Activated CD8-positive, alpha-beta T cell treated with anti-CD3 and anti-CD28 coated beads for 36 hours (primary cell): ENCODE measurements at regions not wholly inside any gene's neighbourhood (a gene's known extent, or its start where the extent isn't known, plus 50 kb on each side); places are given as distances from the start of the nearest gene placed in this dataset.
"Not testable (repeated sequence)": the region's sequence is repeated elsewhere in the genome, so short reads cannot be mapped to it uniquely, and the experiment has no call there.

ENCODE experiments used
- ATAC-seq: fragments of 200-7000 bp; cut with Tn5 transposase; one replicate; pipeline ENCODE4 v1.10.0; 2021; ENCODE audit warnings: mild to moderate bottlenecking, moderate library complexity
- CTCF ChIA-PET: fragments of 350-600 bp; sonication (Branson Sonifier 250); formaldehyde crosslinking; loops from one replicate; lab custom pipeline; 2021; ENCODE audit warnings: antibody characterized with exemption; lab: Charles Lee
- POLR2A ChIA-PET: fragments of 350-600 bp; sonication (Branson Sonifier 250); formaldehyde crosslinking; loops from one replicate; lab custom pipeline; 2021; ENCODE audit warnings: antibody characterized with exemption; lab: Charles Lee
- DNase-seq: peaks from one replicate; pipeline ENCODE4 v3.0.0-alpha.2; 2020
- H3K27ac Mint-ChIP-seq: one replicate; pipeline ENCODE4 v1.8.0; 2021; ENCODE audit warnings: mild to moderate bottlenecking, mixed read lengths
- H3K27me3 Mint-ChIP-seq: one replicate; pipeline ENCODE4 v1.8.0; 2021; ENCODE audit warnings: mixed read lengths
- H3K36me3 Mint-ChIP-seq: one replicate; pipeline ENCODE4 v1.8.0; 2021; ENCODE audit warnings: low read depth, mixed read lengths
- H3K4me1 Mint-ChIP-seq: one replicate; pipeline ENCODE4 v1.8.0; 2021; ENCODE audit warnings: low read depth, mixed read lengths
- H3K4me3 Mint-ChIP-seq: one replicate; pipeline ENCODE4 v1.8.0; 2021; ENCODE audit warnings: mild to moderate bottlenecking, moderate library complexity, mixed read lengths
- H3K9me3 Mint-ChIP-seq: one replicate; pipeline ENCODE4 v1.8.0; 2021; ENCODE audit warnings: mixed read lengths
- intact Hi-C: fragments of 100-400 bp; cut with micrococcal nuclease; formaldehyde crosslinking; loops from one replicate; pipeline ENCODE4 v1.10.0; 2022
- TF ChIP-seq, protein P1 (sequence below): fragments of 200-600 bp; IDR thresholded peaks from one replicate; pipeline ENCODE4 v1.8.0; 2022; ENCODE audit warnings: antibody characterized with exemption, mild to moderate bottlenecking

DNA sequence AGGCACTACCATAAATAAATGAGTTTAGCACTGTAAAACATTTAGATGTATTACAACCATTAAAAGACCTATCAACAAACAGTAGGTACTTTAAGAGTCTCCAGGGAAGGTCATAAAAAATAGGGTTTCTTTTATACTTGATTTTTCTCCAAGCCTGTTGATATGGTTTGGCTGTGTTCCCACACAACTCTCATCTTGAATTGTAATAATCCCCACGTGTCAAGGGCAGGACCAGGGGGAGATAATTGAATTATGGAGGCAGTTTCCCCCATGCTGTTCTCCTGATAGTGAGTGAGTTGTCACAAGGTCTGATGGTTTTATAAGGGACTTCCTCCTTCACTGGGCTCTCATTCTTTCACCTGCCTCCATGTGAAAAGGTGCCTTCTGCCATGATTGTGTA, 468.9 kb upstream of the UBE2E2 start:
- ChIA-PET CTCF (no interaction called here), POLR2A (no interaction called here)
- intact Hi-C loops: no loop called here
- Mint-ChIP-seq H3K27me3 (no peaks in the 10 kb centered on the region), H3K4me1 (no peaks in the 10 kb centered on the region), H3K4me3 (no peak overlapping the region), H3K36me3 (no peaks in the 10 kb centered on the region), H3K9me3 (no peaks in the 10 kb centered on the region), H3K27ac (no peak overlapping the region)
- ATAC-seq (no peak), DNase-seq (no peak)
- TF ChIP-seq, protein P1, sequence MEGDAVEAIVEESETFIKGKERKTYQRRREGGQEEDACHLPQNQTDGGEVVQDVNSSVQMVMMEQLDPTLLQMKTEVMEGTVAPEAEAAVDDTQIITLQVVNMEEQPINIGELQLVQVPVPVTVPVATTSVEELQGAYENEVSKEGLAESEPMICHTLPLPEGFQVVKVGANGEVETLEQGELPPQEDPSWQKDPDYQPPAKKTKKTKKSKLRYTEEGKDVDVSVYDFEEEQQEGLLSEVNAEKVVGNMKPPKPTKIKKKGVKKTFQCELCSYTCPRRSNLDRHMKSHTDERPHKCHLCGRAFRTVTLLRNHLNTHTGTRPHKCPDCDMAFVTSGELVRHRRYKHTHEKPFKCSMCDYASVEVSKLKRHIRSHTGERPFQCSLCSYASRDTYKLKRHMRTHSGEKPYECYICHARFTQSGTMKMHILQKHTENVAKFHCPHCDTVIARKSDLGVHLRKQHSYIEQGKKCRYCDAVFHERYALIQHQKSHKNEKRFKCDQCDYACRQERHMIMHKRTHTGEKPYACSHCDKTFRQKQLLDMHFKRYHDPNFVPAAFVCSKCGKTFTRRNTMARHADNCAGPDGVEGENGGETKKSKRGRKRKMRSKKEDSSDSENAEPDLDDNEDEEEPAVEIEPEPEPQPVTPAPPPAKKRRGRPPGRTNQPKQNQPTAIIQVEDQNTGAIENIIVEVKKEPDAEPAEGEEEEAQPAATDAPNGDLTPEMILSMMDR: no peak

DNA sequence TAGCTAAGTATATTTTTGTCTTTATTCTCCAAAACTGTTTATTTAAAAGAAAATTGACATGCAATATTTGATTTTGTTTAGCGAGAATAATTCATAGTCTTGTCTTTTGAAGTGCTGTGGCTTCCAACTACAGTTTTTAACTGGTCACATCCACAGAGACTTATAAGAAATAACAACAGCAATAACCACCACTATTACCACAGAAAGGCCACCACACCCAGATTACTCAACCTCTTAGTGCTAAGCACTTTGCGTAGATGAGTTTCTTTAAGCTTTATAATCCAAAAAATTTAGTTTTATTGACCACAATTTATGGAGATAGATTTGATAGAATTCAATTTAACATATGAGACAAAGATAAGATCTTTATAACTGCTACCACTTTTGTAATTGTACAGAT, 468.4 kb upstream of the UBE2E2 start:
- DNase-seq: no peak
- Mint-ChIP-seq H3K9me3 (no peaks in the 10 kb centered on the region), H3K4me3 (no peak overlapping the region), H3K27me3 (no peaks in the 10 kb centered on the region), H3K36me3 (no peaks in the 10 kb centered on the region), H3K27ac (no peak overlapping the region), H3K4me1 (no peaks in the 10 kb centered on the region)
- CTCF ChIA-PET: no interaction called here
- no peak for ATAC-seq
- TF ChIP-seq, protein P1: no peak
- POLR2A ChIA-PET: no interaction called here
- intact Hi-C loops: no loop called here

DNA sequence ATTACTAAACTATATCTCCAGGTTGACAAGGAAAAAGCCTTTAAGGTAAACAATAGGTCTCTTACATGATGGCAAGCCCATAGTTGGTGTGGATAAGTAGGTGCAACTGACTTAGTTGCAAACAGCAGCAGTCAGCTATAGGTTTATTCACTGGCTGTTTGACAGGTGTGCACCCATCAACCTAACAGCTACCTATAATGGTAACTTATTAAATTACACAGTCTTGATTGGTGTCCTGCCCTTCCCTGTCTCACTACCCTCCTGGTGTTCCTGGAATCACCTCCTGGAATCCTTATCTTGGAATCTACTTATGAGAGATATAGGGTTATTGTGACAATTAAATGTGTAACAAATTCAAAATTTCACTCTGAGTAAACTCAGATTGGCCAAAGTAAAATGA, 467.8 kb upstream of the UBE2E2 start:
- H3K4me1 Mint-ChIP-seq: no peaks in the 10 kb centered on the region
- H3K9me3 Mint-ChIP-seq: no peaks in the 10 kb centered on the region
- H3K36me3 Mint-ChIP-seq: no peaks in the 10 kb centered on the region
- TF ChIP-seq, protein P1: no peak
- ChIA-PET POLR2A (no interaction called here), CTCF (no interaction called here)
- ATAC-seq (no peak), DNase-seq (no peak)
- no peak overlapping the region for H3K4me3 Mint-ChIP-seq
- H3K27me3 Mint-ChIP-seq: no peaks in the 10 kb centered on the region
- no peak overlapping the region for H3K27ac Mint-ChIP-seq
- intact Hi-C loops: no loop called here

DNA sequence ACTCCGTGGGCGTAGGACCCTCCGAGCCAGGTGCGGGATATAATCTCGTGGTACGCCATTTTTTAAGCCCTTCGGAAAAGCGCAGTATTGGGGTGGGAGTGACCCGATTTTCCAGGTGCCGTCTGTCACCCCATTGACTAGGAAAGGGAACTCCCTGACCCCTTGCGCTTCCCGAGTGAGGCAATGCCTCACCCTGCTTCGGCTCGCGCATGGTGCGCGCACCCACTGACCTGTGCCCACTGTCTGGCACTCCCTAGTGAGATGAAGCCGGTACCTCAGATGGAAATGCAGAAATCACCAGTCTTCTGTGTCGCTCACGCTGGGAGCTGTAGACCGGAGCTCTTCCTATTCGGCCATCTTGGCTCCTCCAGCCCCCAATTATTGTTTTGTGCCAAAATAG, 459.7 kb upstream of the UBE2E2 start:
- CTCF ChIA-PET, H3K9me3 Mint-ChIP-seq, DNase-seq: not testable (repeated sequence)

DNA sequence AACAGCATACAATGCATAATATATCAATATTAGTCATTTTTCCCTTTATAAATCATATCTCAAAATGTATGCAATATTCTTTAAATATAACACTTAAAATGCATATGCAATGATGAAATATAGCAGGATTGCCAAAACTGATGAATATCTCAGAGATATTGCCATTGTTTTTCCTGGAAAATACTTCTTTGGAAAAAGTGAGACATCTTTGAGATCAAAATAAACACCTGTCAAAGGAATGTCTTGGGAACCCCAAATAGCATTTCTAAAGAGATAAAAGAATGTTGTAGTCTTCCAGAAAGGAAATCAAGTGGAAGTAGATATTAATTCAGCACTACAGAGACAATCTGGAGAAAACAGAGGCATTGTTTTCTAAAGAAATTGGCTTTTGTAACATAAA, 457.8 kb upstream of the UBE2E2 start:
- POLR2A ChIA-PET: no interaction called here
- H3K4me1 Mint-ChIP-seq: no peaks in the 10 kb centered on the region
- intact Hi-C loops: no loop called here
- CTCF ChIA-PET: no interaction called here
- no peaks in the 10 kb centered on the region for H3K27me3 Mint-ChIP-seq
- no peak overlapping the region for H3K27ac Mint-ChIP-seq
- no peak for ATAC-seq
- H3K36me3 Mint-ChIP-seq: no peaks in the 10 kb centered on the region
- TF ChIP-seq, protein P1: no peak
- no peak overlapping the region for H3K4me3 Mint-ChIP-seq
- H3K9me3 Mint-ChIP-seq: peaks cover 1% of the 10 kb centered on the region
- no peak for DNase-seq

More for the DNA sequence above, 459.7 kb upstream of the UBE2E2 start:
- ATAC-seq, H3K27me3 Mint-ChIP-seq, H3K4me1 Mint-ChIP-seq, intact Hi-C loops, H3K27ac Mint-ChIP-seq, POLR2A ChIA-PET, H3K4me3 Mint-ChIP-seq, H3K36me3 Mint-ChIP-seq: not testable (repeated sequence)

DNA sequence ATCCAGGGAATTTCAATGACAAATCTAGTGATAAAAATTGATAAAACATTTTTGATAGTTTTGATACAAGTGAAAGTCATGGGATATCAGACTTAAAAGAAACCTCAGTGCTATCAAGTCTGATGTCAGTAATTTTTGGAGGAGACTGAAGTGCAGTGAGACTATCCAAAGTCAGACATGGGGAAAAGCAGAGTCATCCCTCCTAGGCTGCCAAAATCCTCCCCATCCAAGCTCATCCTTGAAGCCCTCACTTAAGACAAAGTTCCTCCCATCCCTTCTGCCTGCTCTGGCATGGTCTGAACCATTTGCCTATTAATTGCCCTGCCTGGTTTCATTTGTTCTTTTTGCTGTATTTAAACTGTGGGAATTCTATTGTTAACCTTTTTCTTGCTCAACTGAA, 456.9 kb upstream of the UBE2E2 start:
- no peaks in the 10 kb centered on the region for H3K4me1 Mint-ChIP-seq
- H3K36me3 Mint-ChIP-seq: no peaks in the 10 kb centered on the region
- ATAC-seq: no peak
- POLR2A ChIA-PET: no interaction called here
- DNase-seq: no peak
- no peak overlapping the region for H3K4me3 Mint-ChIP-seq
- CTCF ChIA-PET: no interaction called here
- TF ChIP-seq, protein P1: no peak
- intact Hi-C loops: no loop called here
- peaks cover 1% of the 10 kb centered on the region for H3K9me3 Mint-ChIP-seq
- no peaks in the 10 kb centered on the region for H3K27me3 Mint-ChIP-seq
- no peak overlapping the region for H3K27ac Mint-ChIP-seq
